HUES48 (cell line): ENCODE measurements at regions not wholly inside any gene's neighbourhood (a gene's known extent, or its start where the extent isn't known, plus 50 kb on each side); places are given as distances from the start of the nearest gene placed in this dataset.
"Not testable (repeated sequence)": the region's sequence is repeated elsewhere in the genome, so short reads cannot be mapped to it uniquely, and the experiment has no call there.

ENCODE experiments used
- H3K27ac ChIP-seq: one replicate; pipeline ENCODE4 v1.7.0; 2013; ENCODE audit warnings: low read depth, low read length, inconsistent platforms
- H3K27me3 ChIP-seq: 2 replicates; pipeline ENCODE4 v1.6.1; 2013; ENCODE audit warnings: mild to moderate bottlenecking, low read length; ENCODE audit not compliant: control insufficient read depth, insufficient read depth
- H3K36me3 ChIP-seq: 2 replicates; pipeline ENCODE4 v1.6.1; 2013; ENCODE audit warnings: low read length; ENCODE audit not compliant: control insufficient read depth, insufficient read depth
- H3K4me1 ChIP-seq: 2 replicates; pipeline ENCODE4 v1.6.1; 2013; ENCODE audit warnings: mild to moderate bottlenecking, low read length; ENCODE audit not compliant: control insufficient read depth, insufficient read depth
- H3K4me3 ChIP-seq: 2 replicates; pipeline ENCODE4 v1.5.1; 2013; ENCODE audit warnings: mild to moderate bottlenecking, low read depth, low read length
- H3K9ac ChIP-seq: 2 replicates; pipeline ENCODE4 v1.6.1; 2013; ENCODE audit warnings: mild to moderate bottlenecking, low read depth, low read length, moderate library complexity
- H3K9me3 ChIP-seq: 2 replicates; pipeline ENCODE4 v1.6.1; 2013; ENCODE audit warnings: low read length; ENCODE audit not compliant: control insufficient read depth, insufficient read depth

GRCh38 chr10:83539528-83540308, 599.6 kb upstream of the GHITM start:
- no peak overlapping the region for H3K27ac ChIP-seq
- H3K9me3 ChIP-seq, result no peaks in the 10 kb centered on the region
- H3K36me3 ChIP-seq, result no peaks in the 10 kb centered on the region
- H3K9ac ChIP-seq, result no peak overlapping the region
- H3K4me1 ChIP-seq, result peaks cover 25% of the 10 kb centered on the region
- no peaks in the 10 kb centered on the region for H3K27me3 ChIP-seq
- no peak overlapping the region for H3K4me3 ChIP-seq

GRCh38 chr10:83541046-83541445, 598.3 kb upstream of the GHITM start:
- Histone ChIP-seq H3K9me3 (no peaks in the 10 kb centered on the region), H3K36me3 (no peaks in the 10 kb centered on the region)

GRCh38 chr10:83542774-83543411, 596.4 kb upstream of the GHITM start:
- no peaks in the 10 kb centered on the region for H3K36me3 ChIP-seq
- H3K27me3 ChIP-seq, result no peaks in the 10 kb centered on the region
- no peak overlapping the region for H3K4me3 ChIP-seq
- H3K27ac ChIP-seq, result no peak overlapping the region
- H3K4me1 ChIP-seq, result peaks cover 25% of the 10 kb centered on the region
- no peaks in the 10 kb centered on the region for H3K9me3 ChIP-seq
- no peak overlapping the region for H3K9ac ChIP-seq

More at GRCh38 chr10:83541046-83541445, 598.3 kb upstream of the GHITM start:
- Histone ChIP-seq H3K4me1 (peaks cover 25% of the 10 kb centered on the region), H3K27me3 (no peaks in the 10 kb centered on the region), H3K27ac (no peak overlapping the region), H3K4me3 (no peak overlapping the region), H3K9ac (no peak overlapping the region)

- Histone ChIP-seq H3K9ac (no peak overlapping the region), H3K4me1 (peaks cover 25% of the 10 kb centered on the region), H3K36me3 (no peaks in the 10 kb centered on the region), H3K9me3 (no peaks in the 10 kb centered on the region), H3K4me3 (no peak overlapping the region), H3K27ac (no peak overlapping the region), H3K27me3 (no peaks in the 10 kb centered on the region)
Measured at GRCh38 chr10:83543691-83544462, 595.4 kb upstream of the GHITM start.

GRCh38 chr10:83545901-83546391, 593.4 kb upstream of the GHITM start:
- H3K9ac ChIP-seq, result no peak overlapping the region
- H3K27me3 ChIP-seq, result no peaks in the 10 kb centered on the region
- H3K4me1 ChIP-seq, result peaks cover 10% of the 10 kb centered on the region
- no peak overlapping the region for H3K27ac ChIP-seq
- no peaks in the 10 kb centered on the region for H3K9me3 ChIP-seq
- no peak overlapping the region for H3K4me3 ChIP-seq
- no peaks in the 10 kb centered on the region for H3K36me3 ChIP-seq

GRCh38 chr10:83551190-83551589, 588.1 kb upstream of the GHITM start:
- H3K27ac ChIP-seq, H3K4me1 ChIP-seq, H3K27me3 ChIP-seq, H3K9ac ChIP-seq, H3K9me3 ChIP-seq, H3K4me3 ChIP-seq, H3K36me3 ChIP-seq: not testable (repeated sequence)

GRCh38 chr10:83553366-83553765, 585.9 kb upstream of the GHITM start:
- H3K27me3 ChIP-seq, result no peaks in the 10 kb centered on the region
- H3K36me3 ChIP-seq, result no peaks in the 10 kb centered on the region
- no peak overlapping the region for H3K27ac ChIP-seq
- H3K4me3 ChIP-seq, result no peak overlapping the region
- H3K9ac ChIP-seq, result no peak overlapping the region
- H3K9me3 ChIP-seq, result no peaks in the 10 kb centered on the region
- no peaks in the 10 kb centered on the region for H3K4me1 ChIP-seq

GRCh38 chr10:83555264-83555663, 584.0 kb upstream of the GHITM start:
- Histone ChIP-seq H3K9ac (no peak overlapping the region), H3K27ac (no peak overlapping the region), H3K4me1 (no peaks in the 10 kb centered on the region), H3K9me3 (no peaks in the 10 kb centered on the region), H3K36me3 (no peaks in the 10 kb centered on the region), H3K27me3 (no peaks in the 10 kb centered on the region), H3K4me3 (no peak overlapping the region)

- no peaks in the 10 kb centered on the region for H3K4me1 ChIP-seq
- no peaks in the 10 kb centered on the region for H3K9me3 ChIP-seq
Measured at GRCh38 chr10:83562381-83562780, 576.9 kb upstream of the GHITM start.

GRCh38 chr10:83564889-83565588, 574.3 kb upstream of the GHITM start:
- Histone ChIP-seq H3K9ac (no peak overlapping the region), H3K4me3 (no peak overlapping the region), H3K36me3 (no peaks in the 10 kb centered on the region), H3K27ac (no peak overlapping the region), H3K27me3 (no peaks in the 10 kb centered on the region), H3K4me1 (no peaks in the 10 kb centered on the region), H3K9me3 (no peaks in the 10 kb centered on the region)

More at GRCh38 chr10:83562381-83562780, 576.9 kb upstream of the GHITM start:
- no peak overlapping the region for H3K4me3 ChIP-seq
- H3K27me3 ChIP-seq, result no peaks in the 10 kb centered on the region
- no peak overlapping the region for H3K9ac ChIP-seq
- H3K27ac ChIP-seq, result no peak overlapping the region
- no peaks in the 10 kb centered on the region for H3K36me3 ChIP-seq
